GM08714 (cell line): ENCODE measurements at regions not wholly inside any gene's neighbourhood (a gene's known extent, or its start where the extent isn't known, plus 50 kb on each side); places are given as distances from the start of the nearest gene placed in this dataset.

Source experiments
- H3K4me3 ChIP-seq: fragments of 200-500 bp; sonication (Bioruptor generic); 2 replicates; pipeline ENCODE4 v1.5.1; 2014; ENCODE audit warnings: mild to moderate bottlenecking, low read length, inconsistent platforms
- ZNF274 ChIP-seq: IDR thresholded peaks from 2 replicates; pipeline ENCODE4 v1.6.1; 2012; ENCODE audit warnings: mild to moderate bottlenecking, low read depth, low read length

DNA sequence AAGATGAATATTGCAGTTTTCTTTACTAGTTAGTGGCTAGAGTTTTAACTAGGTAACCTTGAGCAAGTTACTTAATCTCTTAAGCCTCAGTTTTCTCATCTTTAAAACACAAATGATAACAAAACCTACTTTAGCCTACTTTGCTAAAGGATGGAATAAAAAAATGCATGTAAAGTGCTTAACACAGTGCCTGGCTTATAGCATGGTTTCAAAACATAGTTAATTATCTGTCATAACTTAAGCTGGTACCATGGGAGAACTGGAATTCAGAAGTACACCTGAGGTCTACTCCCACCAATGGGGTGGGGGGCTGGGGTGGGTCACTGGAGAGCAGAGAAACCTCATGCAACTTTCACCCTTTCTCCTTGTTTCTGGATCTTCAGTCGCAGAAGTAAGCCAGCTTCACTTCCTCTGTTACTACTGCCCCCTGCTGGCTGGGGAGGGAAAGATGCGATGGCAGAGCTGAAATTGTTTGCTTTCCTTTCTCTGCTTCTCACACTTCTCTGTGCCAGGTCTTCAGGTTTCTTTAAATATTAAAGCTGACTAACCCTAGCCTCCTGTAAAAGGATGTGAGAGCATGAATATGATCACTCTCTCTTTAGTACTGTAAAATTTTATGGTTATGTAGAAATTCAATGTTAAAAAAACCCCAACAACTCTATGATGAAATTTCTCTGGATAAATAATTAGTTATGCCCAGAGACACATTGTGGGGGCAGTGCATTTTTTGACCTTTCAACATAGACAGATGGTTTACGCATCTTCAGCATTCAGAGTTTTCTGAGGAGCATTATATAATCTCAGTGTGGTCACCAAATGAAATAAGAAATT lies 324.2 kb downstream of the HLX start:
- no peak for TF ChIP-seq ZNF274
- no peak overlapping the region for H3K4me3 ChIP-seq

DNA sequence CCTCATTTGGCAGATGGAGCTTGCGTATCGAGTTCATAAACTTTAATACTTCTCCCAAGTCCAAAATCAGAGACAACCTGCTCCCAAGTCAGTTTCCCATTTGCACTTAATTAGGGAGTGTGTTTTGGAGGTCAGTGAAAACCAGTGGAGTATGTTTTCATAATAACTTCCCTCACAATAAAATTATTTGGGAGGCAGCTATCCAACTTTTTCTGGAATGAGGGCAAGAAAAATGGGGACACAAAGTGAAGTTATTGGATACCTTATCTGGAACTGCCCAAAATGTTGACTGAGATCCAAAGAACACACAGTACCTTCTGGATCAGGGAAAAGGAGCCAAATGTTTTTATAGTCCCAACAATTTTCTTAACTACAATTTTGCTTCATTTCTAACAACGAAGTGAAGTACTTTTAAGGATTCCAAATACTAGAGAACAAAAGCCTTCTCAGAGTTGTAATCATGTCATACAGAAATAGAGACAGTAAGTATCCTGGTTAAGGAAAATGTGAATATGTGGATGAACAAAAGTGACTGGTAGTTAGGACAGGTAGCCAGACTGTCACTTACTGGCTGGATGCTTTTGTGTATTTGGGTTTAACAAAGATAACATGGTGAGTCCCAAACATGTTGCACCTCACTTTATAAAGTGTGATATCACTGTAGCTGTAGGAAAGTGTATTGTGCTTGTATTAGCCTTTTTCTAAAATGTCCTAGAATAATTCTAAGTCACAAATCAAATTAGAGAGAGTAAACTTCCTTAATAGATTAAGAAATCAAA lies 325.0 kb downstream of the HLX start:
- TF ChIP-seq ZNF274, result no peak
- no peak overlapping the region for H3K4me3 ChIP-seq

DNA sequence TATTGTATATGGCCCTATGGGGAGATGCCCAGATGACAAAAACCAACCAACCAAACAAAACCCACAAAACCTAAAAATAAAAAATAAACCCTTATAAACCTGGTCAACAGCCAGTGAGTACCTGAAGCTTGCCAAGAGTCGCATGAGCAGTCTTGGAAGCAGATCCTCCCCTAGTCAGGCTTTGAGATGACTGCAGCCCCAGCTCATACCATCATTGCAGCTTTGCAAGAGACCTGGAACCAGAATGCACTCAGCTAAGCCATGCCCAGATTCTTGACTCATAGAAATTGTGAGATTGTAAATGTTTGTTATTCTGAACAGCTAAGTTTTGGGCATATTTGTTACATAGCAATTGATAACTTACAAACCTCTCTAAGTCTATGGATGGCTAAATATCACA lies 326.8 kb downstream of the HLX start:
- TF ChIP-seq ZNF274, result no peak
- no peak overlapping the region for H3K4me3 ChIP-seq

DNA sequence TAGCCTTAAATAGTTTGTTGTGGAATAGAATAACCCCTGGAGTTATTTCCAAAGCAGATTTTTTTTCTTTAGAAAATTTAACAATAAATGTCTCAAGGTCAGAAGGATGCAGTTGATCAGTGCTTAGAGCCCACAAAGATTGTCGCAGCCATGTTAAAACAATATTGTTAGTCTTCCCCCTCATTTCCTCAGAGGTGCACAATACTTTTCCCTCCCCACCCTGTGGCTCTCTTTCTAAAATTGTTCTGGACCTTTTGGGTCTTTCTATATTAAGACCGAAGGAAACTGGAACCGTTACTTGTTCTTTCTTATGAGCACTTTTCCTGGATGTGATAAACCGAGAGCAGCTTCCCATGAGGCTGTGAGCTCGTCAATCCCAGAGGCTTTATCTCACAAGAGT lies 333.7 kb downstream of the HLX start:
- H3K4me3 ChIP-seq, result no peak overlapping the region
- no peak for TF ChIP-seq ZNF274

DNA sequence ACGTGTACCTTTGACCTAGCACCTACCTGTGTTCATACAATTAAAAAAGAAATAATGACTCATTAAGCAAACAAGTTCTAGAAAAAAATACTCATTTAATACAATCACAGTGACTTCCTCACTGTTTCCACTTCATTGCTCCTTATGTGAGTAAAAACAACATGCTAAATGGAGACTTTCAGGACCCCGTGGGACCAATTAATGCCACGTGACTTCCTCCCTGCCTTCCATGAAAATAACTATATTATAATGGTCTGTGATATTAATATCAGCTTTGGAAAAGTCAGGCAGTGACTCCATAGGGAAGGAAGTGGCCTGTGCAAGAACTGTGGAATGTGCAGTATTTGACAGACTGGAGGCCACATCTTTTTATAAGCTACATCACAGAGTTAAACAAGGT lies 337.8 kb downstream of the HLX start:
- H3K4me3 ChIP-seq, result no peak overlapping the region
- TF ChIP-seq ZNF274, result no peak

DNA sequence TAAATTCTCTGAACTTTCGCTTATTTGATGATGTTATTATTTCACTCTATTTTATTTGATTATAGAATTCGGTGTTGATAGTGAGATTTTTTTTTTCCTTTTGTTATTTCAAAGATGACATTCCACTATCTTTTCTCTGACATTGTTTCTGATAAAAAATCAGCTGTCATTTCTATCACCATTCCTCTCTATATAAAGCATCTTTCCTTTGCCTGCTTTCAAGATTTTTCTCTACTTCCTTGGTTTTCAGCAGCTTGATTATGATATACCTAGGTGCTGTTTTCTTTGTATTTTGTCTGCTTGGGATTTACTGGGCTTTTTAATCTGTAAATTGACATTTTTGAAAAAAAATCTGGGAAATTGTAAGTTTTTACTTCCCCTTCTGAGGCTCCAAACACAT lies 344.0 kb downstream of the HLX start:
- H3K4me3 ChIP-seq, result no peak overlapping the region
- no peak for TF ChIP-seq ZNF274

DNA sequence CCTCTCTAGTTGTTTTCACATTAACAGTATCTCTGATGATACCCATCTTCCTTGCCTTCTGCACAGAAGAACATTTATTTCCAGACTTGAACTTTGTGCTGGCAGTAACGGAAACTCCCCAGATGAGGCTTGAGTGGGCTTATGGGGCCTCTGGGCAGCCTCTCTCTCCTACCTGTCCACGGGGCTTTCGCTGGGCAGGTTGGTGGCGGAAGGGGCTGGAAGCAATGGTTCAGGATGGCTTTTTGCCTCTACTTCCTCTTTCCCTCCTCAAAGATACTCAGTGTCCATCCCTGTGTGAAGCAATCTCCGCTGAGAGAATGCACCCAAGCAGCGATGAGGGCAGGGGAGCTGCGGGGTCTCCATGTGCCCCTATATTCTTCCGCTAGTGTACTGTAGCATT lies 348.2 kb downstream of the HLX start:
- no peak for TF ChIP-seq ZNF274

DNA sequence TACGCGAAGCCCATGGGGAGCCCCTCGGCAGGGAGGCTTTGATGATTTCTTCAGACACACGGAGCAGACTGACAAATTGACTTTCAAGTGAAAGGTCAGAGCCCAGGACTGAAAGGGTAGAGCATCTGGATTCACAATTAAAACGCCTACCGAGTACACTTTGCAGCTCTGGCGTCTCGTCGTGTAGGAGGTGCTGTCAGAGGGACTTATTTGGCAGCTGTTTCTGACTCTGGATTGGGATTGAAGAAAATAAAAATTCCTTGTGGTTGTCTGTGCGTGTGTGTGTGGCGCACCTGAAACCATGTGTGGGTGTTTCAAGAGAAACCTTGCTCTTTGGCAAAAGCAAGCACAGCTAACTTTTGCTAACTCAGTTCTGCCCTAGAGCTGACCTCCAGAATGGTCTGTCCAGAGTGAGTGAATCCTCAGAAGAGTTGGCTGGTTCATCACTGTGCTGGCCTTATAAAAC lies 348.7 kb downstream of the HLX start:
- H3K4me3 ChIP-seq, result no peak overlapping the region
- TF ChIP-seq ZNF274, result no peak

More for the DNA sequence above, 348.2 kb downstream of the HLX start:
- no peak overlapping the region for H3K4me3 ChIP-seq

DNA sequence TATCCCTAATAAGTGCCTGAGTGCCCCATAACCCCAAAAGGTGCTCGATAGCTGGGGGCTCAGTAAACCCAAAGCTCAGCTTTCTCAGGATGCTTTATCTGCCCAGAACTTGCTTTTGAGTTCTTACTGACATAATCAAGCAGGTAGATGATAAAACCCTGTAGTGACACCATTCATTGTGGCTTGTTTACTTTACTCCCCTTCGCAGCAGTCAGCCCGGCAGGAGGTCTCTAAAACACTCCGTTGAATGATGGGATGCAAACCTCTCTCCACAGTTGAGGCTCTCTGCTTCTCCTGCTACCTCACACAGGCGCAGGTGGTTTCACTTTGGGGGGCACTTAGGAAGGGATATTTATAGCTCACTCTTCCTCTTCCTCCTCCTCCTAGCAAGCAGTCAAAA lies 349.4 kb downstream of the HLX start:
- H3K4me3 ChIP-seq, result no peak overlapping the region
- no peak for TF ChIP-seq ZNF274

DNA sequence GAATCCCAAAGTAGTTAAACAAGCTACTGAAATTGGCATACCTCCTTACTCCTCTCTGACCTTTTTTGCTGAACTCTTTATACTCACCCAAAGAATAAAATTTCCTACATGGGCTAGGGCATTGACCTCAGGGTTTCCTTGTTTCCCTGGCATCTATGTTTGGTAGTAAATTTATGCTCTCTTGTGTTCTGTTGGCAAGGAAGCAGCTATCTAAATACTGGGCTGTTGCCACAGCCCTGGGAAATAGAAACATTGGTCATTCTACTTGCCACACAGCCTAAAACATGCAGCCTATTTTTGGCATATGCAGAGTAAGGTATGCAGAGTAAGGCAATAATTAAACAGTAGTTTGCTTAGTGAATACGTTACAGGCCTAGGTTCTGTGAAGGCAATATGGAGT lies 351.4 kb downstream of the HLX start:
- H3K4me3 ChIP-seq, result no peak overlapping the region
- TF ChIP-seq ZNF274, result no peak

DNA sequence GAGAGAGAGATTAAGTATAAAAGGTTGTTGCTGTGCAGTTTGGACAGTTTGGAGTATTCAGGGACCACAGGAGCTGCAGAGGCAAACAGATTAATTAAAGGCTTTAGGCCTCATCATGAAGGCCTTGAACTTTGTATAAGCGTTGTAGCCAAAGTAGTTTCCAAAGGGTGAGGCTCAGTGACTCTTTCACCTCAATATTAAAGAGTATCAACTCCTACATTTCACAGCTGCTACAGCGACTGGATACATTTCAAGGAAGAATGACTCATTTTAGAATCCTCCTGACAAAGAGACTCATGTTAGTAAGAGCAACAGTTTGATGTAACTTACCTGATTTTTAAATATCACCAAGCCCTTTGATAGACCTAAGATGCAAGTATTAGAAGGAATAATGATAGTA lies 355.5 kb downstream of the HLX start:
- no peak overlapping the region for H3K4me3 ChIP-seq
- TF ChIP-seq ZNF274, result no peak

DNA sequence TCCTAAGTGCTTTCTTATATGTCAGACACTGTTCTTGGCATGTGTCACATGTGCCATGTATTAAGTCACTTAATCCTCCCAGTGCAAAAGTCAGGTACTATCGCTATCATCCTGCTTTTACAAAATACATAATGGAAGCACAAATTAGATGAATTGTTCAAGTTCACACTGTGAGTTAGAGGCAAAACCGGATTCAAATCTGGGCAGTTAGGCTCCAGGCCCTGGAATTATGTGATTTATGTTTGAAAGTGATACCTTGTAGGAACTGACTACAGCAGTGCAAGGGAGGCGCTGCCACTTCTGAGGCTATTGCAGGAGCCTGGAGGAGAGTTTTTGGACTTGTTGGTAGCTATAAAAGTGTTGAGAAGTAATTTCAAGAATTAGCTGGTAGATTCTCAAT lies 358.3 kb downstream of the HLX start:
- no peak for TF ChIP-seq ZNF274
- no peak overlapping the region for H3K4me3 ChIP-seq

DNA sequence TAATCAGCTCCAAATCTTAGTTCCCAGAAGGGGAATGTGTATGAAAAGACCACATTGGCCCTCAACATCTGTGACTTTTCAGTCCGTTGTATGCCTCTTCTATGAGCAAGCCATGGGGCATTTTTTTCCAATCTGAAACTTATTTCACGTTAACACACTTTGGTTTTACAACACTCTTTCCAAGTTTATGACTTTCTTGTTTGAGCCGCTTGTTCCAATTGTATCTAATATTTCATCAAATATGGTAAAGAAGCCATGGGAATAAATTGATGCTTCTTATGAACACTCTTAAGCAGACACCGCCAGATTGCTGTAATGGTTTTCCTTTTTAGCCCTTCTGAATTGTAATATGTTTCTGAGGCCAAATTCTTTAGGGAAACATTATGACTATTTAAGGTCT lies 359.9 kb downstream of the HLX start:
- no peak overlapping the region for H3K4me3 ChIP-seq
- no peak for TF ChIP-seq ZNF274

DNA sequence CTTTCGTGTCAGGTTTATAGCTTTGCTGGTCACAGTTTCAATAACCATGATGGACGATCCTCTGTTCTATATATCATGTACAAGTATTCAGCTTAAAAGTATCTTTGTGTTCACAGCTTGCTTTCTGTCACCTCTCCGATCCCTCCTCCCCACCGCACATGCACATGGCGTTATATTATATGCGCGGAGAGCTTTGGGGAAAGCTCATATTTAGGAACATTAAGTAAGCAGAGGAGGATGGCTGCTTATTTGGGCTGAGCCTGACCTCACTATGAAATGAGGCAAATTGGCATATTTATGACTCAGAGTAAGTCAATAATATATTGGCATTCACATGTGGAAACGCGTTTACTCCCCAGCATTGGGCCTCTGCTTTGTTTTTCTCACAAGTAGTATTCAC lies 360.5 kb downstream of the HLX start:
- no peak overlapping the region for H3K4me3 ChIP-seq
- TF ChIP-seq ZNF274, result no peak

DNA sequence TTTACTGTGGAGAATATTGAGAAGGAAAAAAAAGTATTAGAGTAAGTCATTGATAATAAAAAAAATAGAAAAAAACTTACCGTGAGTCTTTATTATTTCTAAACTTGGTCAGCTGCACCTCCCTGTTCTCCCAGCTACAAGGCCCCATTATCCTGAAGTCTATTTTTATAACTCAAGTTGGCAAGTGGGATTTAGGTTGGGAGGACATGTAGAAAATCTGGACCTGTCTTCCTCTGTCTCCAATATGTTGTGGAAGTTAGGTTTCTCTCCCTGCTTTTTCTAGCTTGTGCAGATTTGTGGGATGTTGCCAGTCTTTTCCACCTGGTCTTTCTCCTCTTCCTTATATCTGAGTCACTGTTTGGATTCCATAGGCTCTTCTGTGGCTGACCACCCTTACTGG lies 361.4 kb downstream of the HLX start:
- H3K4me3 ChIP-seq, result no peak overlapping the region
- no peak for TF ChIP-seq ZNF274
